ENCODE measurements at regions not wholly inside any gene's neighbourhood (a gene's known extent, or its start where the extent isn't known, plus 50 kb on each side); places are given as distances from the start of the nearest gene placed in this dataset.

- H3K4me3 ChIP-seq (ENCODE audit: low read length) = no peak overlapping the region
- H3K9me3 ChIP-seq (ENCODE audit: low read length) = no peaks in the 10 kb centered on the region
- H3K79me2 ChIP-seq (replicated peaks; ENCODE audit: insufficient read depth, low read length) = no peaks in the 10 kb centered on the region
- H2AFZ ChIP-seq (ENCODE audit: low read depth, low read length) = no peak overlapping the region
- H3K27ac ChIP-seq (ENCODE audit: low read length) = no peak overlapping the region
- no peaks in the 10 kb centered on the region for H3K36me3 ChIP-seq (ENCODE audit: insufficient read depth, low read length)
- TF ChIP-seq RAD21 (conservative IDR thresholded peaks at IDR 0.05) (no peak), EZH2 (IDR thresholded peaks at IDR 0.05; ENCODE audit: borderline replicate concordance, insufficient read depth, low read length, poor library complexity, severe bottlenecking) (no peak), SMC3 (conservative IDR thresholded peaks at IDR 0.05; ENCODE audit: poor library complexity) (no peak), POLR2AphosphoS5 (IDR thresholded peaks at IDR 0.05) (no peak), MXI1 (conservative IDR thresholded peaks at IDR 0.05; ENCODE audit: poor library complexity, severe bottlenecking) (no peak)
- H3K27me3 ChIP-seq (ENCODE audit: insufficient read depth, low read depth, low read length) = no peaks in the 10 kb centered on the region
- H3F3A ChIP-seq (ENCODE audit: insufficient read depth, low read length, poor library complexity, severe bottlenecking) = no peaks in the 10 kb centered on the region
- H3K4me2 ChIP-seq (ENCODE audit: low read length) = no peak overlapping the region
- no peaks in the 10 kb centered on the region for H3K9me2 ChIP-seq (ENCODE audit: insufficient read depth, low read length)
- no peak overlapping the region for H3K9ac ChIP-seq (ENCODE audit: low read length)
- no peaks in the 10 kb centered on the region for H4K20me1 ChIP-seq (ENCODE audit: insufficient read depth)
Measured at GRCh38 chr3:25967385-25967784, 177.5 kb downstream of the OXSM start.

DNA sequence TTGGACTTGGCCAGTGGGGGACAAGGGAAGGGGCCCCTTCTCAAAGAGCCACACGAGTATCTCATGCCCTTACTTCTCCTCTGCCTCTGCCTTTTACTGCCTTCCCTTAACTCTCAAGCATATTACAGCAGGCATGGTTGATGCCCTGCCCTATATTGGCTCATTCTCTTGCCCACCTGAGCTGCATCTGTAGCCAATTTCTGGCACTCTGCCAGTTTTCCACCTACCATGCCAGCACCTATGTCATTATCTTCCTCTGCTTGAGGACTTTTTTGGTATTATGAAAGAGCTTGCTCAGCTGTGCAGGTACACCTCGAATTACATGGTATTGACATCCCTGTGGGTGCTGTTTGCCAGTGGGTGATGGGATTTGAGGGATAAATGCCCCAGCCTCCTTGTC is 181.8 kb downstream of the OXSM start:
- Histone ChIP-seq H3K4me2 (ENCODE audit: low read length) (no peak overlapping the region), H3K36me3 (ENCODE audit: insufficient read depth, low read length) (no peaks in the 10 kb centered on the region), H3K4me3 (ENCODE audit: low read length) (no peak overlapping the region), H3K27me3 (ENCODE audit: insufficient read depth, low read depth, low read length) (no peaks in the 10 kb centered on the region), H2AFZ (ENCODE audit: low read depth, low read length) (no peak overlapping the region), H3K27ac (ENCODE audit: low read length) (no peak overlapping the region), H3K79me2 (replicated peaks; ENCODE audit: insufficient read depth, low read length) (no peaks in the 10 kb centered on the region), H4K20me1 (ENCODE audit: insufficient read depth) (no peaks in the 10 kb centered on the region), H3K9me3 (ENCODE audit: low read length) (no peaks in the 10 kb centered on the region), H3K9me2 (ENCODE audit: insufficient read depth, low read length) (no peaks in the 10 kb centered on the region), H3K9ac (ENCODE audit: low read length) (no peak overlapping the region), H3F3A (ENCODE audit: insufficient read depth, low read length, poor library complexity, severe bottlenecking) (no peaks in the 10 kb centered on the region)
- TF ChIP-seq EP300 (conservative IDR thresholded peaks at IDR 0.05; ENCODE audit: poor library complexity, severe bottlenecking) = no peak
- no peak for TF ChIP-seq TAF1 (IDR thresholded peaks at IDR 0.05; ENCODE audit: low read depth)
- TF ChIP-seq REST (IDR thresholded peaks at IDR 0.05; ENCODE audit: borderline replicate concordance) = no peak

- no peaks in the 10 kb centered on the region for H3K36me3 ChIP-seq (ENCODE audit: insufficient read depth, low read length)
- peak overlapping the region; percentile 6 for H3K27ac ChIP-seq (ENCODE audit: low read length)
- H3K79me2 ChIP-seq (replicated peaks; ENCODE audit: insufficient read depth, low read length) = no peaks in the 10 kb centered on the region
- no peak overlapping the region for H3K4me2 ChIP-seq (ENCODE audit: low read length)
- no peaks in the 10 kb centered on the region for H3K9me3 ChIP-seq (ENCODE audit: low read length)
- no peak overlapping the region for H3K9ac ChIP-seq (ENCODE audit: low read length)
- no peak for TF ChIP-seq SMC3 (conservative IDR thresholded peaks at IDR 0.05; ENCODE audit: poor library complexity)
- no peak for TF ChIP-seq EP300 (conservative IDR thresholded peaks at IDR 0.05; ENCODE audit: poor library complexity, severe bottlenecking)
- TF ChIP-seq TAF1 (IDR thresholded peaks at IDR 0.05; ENCODE audit: low read depth) = no peak
- no peak for TF ChIP-seq RAD21 (conservative IDR thresholded peaks at IDR 0.05)
- TF ChIP-seq EZH2 (IDR thresholded peaks at IDR 0.05; ENCODE audit: borderline replicate concordance, insufficient read depth, low read length, poor library complexity, severe bottlenecking) = no peak
- peak; percentile 35 for TF ChIP-seq POLR2AphosphoS5 (IDR thresholded peaks at IDR 0.05)
- TF ChIP-seq REST (IDR thresholded peaks at IDR 0.05; ENCODE audit: borderline replicate concordance) = no peak
- no peaks in the 10 kb centered on the region for H4K20me1 ChIP-seq (ENCODE audit: insufficient read depth)
- no peak overlapping the region for H3K4me3 ChIP-seq (ENCODE audit: low read length)
- no peaks in the 10 kb centered on the region for H3F3A ChIP-seq (ENCODE audit: insufficient read depth, low read length, poor library complexity, severe bottlenecking)
- no peaks in the 10 kb centered on the region for H3K27me3 ChIP-seq (ENCODE audit: insufficient read depth, low read depth, low read length)
- H3K9me2 ChIP-seq (ENCODE audit: insufficient read depth, low read length) = no peaks in the 10 kb centered on the region
- no peak overlapping the region for H2AFZ ChIP-seq (ENCODE audit: low read depth, low read length)
Measured at GRCh38 chr3:25973122-25973521, 183.2 kb downstream of the OXSM start.

Data from neural cell (in vitro differentiated cells).